ENCODE measurements at regions not wholly inside any gene's neighbourhood (a gene's known extent, or its start where the extent isn't known, plus 50 kb on each side); places are given as distances from the start of the nearest gene placed in this dataset.

- Histone ChIP-seq H3K14ac (replicated peaks; ENCODE audit: low read depth, low read length) (no peak overlapping the region), H4K20me1 (ENCODE audit: insufficient read depth, low read length) (no peaks in the 10 kb centered on the region), H4K8ac (ENCODE audit: low read depth in 2 of 2, low read length in 2 of 2) (no peak overlapping the region), H3K9me1 (ENCODE audit: insufficient read depth, low read length) (no peaks in the 10 kb centered on the region), H4K91ac (ENCODE audit: insufficient read depth, low read depth, low read length) (no peak overlapping the region), H2BK120ac (ENCODE audit: low read depth, low read length) (no peak overlapping the region), H3K56ac (ENCODE audit: extremely low read depth, insufficient read depth, low read length) (no peak overlapping the region), H3K4me3 (ENCODE audit: insufficient read depth, low read depth, low read length) (no peak overlapping the region), H3K4me2 (ENCODE audit: low read depth, low read length) (no peak overlapping the region), H3K23ac (ENCODE audit: low read depth, low read length) (no peak overlapping the region), H2AFZ (replicated peaks; ENCODE audit: low read length, poor library complexity) (no peak overlapping the region), H3K9me3 (ENCODE audit: control insufficient read depth, insufficient read depth, low read length) (peaks cover 2% of the 10 kb centered on the region), H3K79me1 (ENCODE audit: low read depth in 1 of 2, low read length in 2 of 2) (no peaks in the 10 kb centered on the region), H3K4me1 (ENCODE audit: control insufficient read depth, insufficient read depth, low read length) (no peaks in the 10 kb centered on the region), H2AK9ac (replicated peaks; ENCODE audit: low read depth, low read length, poor library complexity) (no peak overlapping the region), H3K36me3 (ENCODE audit: control insufficient read depth, insufficient read depth, low read length) (no peaks in the 10 kb centered on the region), H3K27ac (ENCODE audit: insufficient read depth, low read length) (no peak overlapping the region), H2AK5ac (ENCODE audit: low read depth, low read length) (no peak overlapping the region), H2BK5ac (ENCODE audit: low read depth, low read length, poor library complexity, severe bottlenecking) (no peak overlapping the region), H3K18ac (ENCODE audit: low read depth, low read length) (no peak overlapping the region), H3K27me3 (ENCODE audit: control insufficient read depth, insufficient read depth, low read length) (peaks cover 59% of the 10 kb centered on the region), H2BK15ac (ENCODE audit: low read depth, low read length) (no peak overlapping the region), H4K5ac (ENCODE audit: low read depth, low read length) (no peak overlapping the region), H2BK20ac (ENCODE audit: low read depth, low read length) (no peak overlapping the region), H3K4ac (ENCODE audit: low read depth, low read length) (no peak overlapping the region), H3K9ac (ENCODE audit: low read depth, low read length) (no peak overlapping the region)
- POLR2A ChIA-PET (ENCODE audit: unreplicated experiment) = no interaction called here
- CTCF ChIA-PET = no interaction called here
- no TSS peak for BruUV-seq (replicated peaks)
- DNase-seq = no peak
- no peak for ATAC-seq (ENCODE audit: low read depth)
- WGBS, 2 experiments (ENCODE audit: extremely low coverage in 2 of 2, insufficient read length in 1 of 2) = 90% methylated on average over 3 of the region's 4 CpGs; no CpG with 5 or more reads in 1 of the 2 experiments
- TF ChIP-seq POLR2A (IDR thresholded peaks at IDR 0.05; ENCODE audit: low read depth, low read length) (no peak), RAD21 (IDR thresholded peaks at IDR 0.05; ENCODE audit: low read length) (no peak), RCOR1 (IDR thresholded peaks at IDR 0.05; ENCODE audit: insufficient replicate concordance, low read length) (no peak), MAFK (IDR thresholded peaks at IDR 0.05; ENCODE audit: low read depth, low read length) (no peak), USF2 (IDR thresholded peaks at IDR 0.05; ENCODE audit: low read depth, low read length) (no peak), BHLHE40 (IDR thresholded peaks at IDR 0.05; ENCODE audit: low read depth, low read length) (no peak), RFX5 (IDR thresholded peaks at IDR 0.05; ENCODE audit: low read depth, low read length) (no peak)
- in situ Hi-C loops (cut with MboI; ENCODE audit: low sequenced_read_pairs) (no loop called here), dilution Hi-C loops (cut with HindIII; ENCODE audit: low sequenced_read_pairs, unreplicated experiment) (no loop called here), intact Hi-C loops (cut with micrococcal nuclease) (no loop called here)
Measured at GRCh38 chr15:70401709-70402108, 304.0 kb upstream of the TLE3 start.
